ENCODE measurements at regions not wholly inside any gene's neighbourhood (a gene's known extent, or its start where the extent isn't known, plus 50 kb on each side); places are given as distances from the start of the nearest gene placed in this dataset.

GRCh38 chr22:48091656-48092223 lies 1329.3 kb downstream of the TBC1D22A start:
- DNase-seq: no peak

DNA sequence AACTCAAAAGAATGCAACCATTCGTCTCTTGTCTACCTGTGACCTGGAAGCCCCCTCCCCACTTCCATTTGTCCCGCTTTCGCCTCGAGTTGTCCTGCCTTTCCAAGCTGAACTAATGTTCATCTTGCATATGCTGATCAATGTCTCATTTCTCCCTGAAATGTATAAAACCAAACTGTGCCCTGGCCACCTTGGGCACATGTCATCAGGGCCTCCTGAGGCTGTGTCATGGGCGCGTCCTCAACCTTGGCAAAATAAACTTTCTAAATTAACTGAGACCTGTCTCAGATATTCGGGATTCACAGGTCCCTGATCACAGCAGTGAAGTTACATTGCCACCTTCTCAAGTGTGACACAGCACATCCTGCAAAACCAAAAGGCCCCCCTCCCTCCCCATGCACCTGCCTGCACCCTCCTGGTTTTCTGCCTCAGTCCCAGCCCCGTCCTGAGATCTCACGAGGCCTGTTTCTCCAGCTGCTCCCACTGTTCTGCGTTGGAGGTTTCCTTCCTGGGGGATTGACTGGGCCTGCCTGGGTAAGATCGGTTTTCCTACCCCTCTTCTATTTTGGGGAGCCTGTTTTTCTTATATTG lies 1328.7 kb downstream of the TBC1D22A start:
- no peak for DNase-seq

DNA sequence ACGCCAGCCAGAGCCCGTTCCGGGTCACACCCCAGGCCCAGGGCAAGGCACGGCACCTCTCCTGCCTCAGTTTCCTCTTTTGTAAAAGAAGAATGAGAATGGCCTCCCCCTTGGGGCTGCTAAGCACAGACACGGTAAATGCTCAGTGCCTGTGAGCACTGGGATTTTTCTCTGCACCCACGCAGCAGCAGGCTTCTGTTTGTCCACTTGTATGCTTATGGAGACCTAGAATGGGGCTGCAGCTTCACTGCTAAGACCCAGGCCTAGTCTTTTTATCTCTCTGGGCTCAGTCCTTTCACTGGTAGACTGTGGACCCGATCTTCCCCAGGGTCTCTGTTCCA lies 1327.9 kb downstream of the TBC1D22A start:
- no peak for DNase-seq

- DNase-seq: no peak
Observed at GRCh38 chr22:48089601-48090331, 1327.3 kb downstream of the TBC1D22A start.

GRCh38 chr22:48088926-48089536 lies 1326.6 kb downstream of the TBC1D22A start:
- no peak for DNase-seq

GRCh38 chr22:48088251-48088650 lies 1325.8 kb downstream of the TBC1D22A start:
- no peak for DNase-seq

DNA sequence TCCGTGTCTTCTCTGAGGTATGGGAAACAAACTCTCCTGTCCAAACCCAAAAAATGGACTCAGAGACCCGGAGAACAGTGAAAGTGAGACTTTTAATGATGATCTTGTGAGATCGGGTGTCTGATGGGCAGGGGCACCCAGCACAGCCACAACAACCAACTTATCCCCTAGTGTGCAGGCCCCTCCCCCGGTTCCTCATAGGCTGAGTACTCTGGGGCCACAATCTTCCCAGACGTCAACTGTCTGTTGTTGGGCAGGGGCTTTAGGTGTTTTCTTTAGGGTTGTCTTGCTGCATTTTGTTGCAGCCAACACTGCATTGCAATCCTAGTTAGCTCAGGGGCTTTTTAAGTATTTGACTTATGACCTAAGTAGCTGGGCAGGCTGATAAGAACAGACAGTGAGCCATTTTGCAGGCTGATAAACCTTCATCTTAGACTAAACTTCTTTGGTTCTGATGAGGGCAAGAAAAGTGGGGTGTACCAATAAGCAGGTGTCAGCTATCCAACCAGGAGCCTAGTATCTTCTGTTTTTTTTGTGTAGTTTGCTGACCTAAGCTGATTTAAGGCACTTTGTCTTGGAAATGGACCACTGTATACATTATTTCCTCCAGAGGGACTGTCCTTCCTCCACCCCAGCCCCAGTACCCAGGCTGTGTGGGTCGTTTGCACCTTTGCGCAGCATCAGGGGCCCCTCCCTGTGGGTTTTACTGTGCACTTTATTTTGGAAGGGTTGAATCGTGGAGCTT lies 1323.6 kb downstream of the TBC1D22A start:
- no peak for DNase-seq

GRCh38 chr22:48084729-48085050 lies 1322.2 kb downstream of the TBC1D22A start:
- no peak for DNase-seq

- DNase-seq: no peak
Observed at GRCh38 chr22:48084041-48084728, 1321.7 kb downstream of the TBC1D22A start.

- DNase-seq: no peak
Observed at GRCh38 chr22:48083502-48083901, 1321.1 kb downstream of the TBC1D22A start.

DNA sequence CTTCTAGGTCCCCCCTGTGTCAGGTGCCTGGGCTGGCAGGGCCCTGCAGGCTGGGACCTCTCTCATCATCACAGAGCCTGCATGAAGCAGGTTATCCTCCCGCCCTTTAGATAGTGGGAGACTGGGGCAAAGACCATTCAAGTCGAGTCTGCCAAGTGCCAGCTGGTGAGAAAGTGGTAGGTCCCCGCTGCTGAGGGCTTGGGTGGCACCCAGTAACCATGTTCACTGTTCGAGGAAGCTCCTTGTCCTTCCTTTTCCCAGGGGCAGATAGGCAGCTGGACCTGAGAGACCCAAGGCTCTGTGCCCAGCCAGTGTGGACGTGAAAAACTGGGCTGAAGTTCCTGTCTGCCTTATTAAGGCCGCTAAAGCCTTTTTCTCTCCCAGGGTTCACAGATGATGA lies 1319.8 kb downstream of the TBC1D22A start:
- DNase-seq: no peak

DNA sequence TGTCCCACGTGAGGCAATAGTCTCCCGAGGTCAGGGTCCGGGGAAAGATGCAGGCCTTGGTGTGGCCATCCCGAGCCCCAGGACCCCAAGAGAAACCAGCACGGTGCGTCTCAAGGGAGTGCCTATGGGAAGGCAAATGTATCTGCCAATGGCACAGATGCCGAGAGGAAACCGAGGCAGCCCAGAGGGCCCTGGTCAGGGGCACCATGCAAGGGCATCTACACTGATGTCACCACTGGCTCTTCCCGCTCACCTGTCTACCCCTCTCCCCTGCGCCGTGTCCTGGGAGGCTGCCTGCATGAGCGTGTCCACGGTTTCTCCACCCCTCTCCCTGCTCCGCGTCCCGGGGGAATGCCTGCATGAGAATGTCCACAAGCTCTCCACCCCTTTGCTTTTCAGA lies 1318.8 kb downstream of the TBC1D22A start:
- DNase-seq: no peak

GRCh38 chr22:48080316-48081165 lies 1318.1 kb downstream of the TBC1D22A start:
- no peak for DNase-seq

DNA sequence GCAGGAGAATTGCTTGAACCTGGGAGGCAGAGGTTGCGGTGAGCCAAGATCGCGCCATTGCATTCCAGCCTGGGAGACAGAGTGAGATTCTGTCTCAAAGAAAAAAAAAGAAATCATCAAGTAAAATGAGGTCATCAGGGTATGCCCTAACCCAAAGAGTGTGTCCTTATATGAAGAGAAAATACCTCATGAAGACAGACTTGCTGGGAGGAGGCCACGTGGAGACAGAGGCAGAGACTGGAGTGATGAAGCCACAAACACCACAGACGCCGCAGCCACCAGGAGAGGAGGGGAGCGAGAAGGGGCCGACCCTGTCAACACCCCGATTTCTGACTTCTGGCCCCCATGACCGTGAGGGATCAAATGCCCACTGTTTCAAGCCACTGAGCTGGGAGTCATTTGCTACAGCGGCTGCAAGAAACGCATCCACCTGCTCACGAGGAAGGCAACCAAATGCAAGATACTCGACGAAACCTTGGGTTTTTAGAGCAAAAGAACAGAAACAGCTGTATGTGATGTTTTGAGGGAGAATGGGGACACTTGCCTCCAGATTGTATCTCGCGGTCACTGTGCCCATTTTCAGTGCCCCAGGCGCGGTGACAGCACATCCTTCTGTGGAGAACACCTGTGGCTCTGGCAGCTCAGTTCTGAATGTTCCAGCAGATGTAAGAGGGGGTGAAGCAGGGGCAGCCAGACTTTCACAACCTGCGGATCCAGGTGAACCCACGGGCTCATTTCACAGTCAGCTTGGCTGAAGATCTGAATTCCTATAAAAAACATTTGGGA lies 1317.2 kb downstream of the TBC1D22A start:
- DNase-seq: no peak

DNA sequence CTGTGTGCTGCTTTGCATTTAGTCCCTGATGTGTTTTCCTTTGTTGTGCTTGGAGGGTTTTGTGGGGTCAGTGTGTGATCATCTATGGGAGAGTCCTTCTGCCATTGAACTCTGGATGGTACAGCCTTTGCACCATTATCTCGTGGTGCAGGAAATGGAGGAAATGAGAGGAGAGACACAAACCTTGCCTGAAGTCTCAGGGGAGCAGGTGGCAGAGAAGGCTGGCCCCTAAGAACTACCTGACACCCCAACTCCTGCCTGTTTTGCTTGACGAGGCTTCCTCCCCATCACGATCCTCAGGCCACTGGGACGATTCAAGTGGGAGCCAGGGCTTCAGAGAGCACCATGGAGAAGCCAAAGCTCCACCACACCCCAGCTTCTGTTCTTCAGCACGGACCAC lies 1316.4 kb downstream of the TBC1D22A start:
- no peak for DNase-seq

- no peak for DNase-seq
Observed at GRCh38 chr22:48077699-48078098, 1315.2 kb downstream of the TBC1D22A start.

- no peak for DNase-seq
Observed at GRCh38 chr22:48076008-48076407, 1313.6 kb downstream of the TBC1D22A start.

DNA sequence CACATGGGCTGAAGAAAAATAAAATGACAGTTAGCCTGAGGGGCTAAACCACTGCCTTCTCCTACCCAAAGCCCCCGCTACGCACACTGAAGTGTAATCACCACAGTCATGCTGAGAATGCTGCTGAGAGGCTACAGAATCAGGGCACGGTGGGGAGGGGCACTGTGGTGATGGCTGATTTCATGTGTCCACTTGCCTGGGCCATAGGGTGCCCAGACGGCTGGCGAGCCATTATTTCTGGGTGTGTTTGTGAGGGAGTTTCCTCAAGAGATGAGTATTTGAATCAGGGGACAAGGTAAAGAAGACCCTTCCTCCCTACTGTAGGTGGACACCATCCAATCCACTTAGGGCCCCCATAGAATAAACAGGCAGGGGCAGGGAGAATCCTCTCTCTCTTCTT lies 1313.2 kb downstream of the TBC1D22A start:
- DNase-seq: no peak

DNA sequence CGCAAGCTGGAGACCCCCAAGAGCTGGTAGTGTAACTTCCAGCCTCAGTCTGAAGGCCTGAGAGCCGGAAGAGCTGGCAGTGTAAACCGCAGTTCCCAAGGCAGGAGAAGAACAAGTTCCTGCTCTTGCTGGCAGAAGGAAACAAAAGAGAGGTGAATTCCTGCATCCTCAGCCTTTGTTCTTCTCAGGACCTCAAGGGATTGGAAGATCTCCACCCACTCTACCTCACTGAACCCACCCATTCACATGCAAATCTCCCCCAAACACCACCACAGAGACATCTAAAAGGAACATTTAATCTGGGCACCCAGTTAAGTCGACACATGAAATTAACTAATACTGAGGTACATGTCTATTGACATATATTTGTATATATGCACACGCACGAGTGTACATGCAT lies 1310.3 kb downstream of the TBC1D22A start:
- DNase-seq: no peak

DNA sequence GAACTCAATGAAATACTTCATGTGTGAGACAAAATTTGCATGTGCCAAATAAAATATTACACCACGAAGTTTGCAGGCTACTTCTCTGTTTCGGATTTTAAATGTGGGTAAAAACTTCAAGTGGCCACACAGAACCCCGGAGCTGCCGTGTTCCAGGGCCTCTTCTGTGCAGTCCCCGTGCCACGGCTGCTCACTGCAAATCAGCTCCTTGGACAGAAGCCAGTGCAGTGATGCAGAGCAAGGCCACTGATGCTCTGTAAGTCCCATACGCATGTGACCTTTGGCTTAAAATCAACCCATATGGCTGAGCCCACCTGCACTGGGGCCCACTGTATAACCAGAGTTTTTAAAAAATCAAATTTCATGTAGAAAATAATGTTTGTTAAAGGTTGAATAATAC lies 1309.4 kb downstream of the TBC1D22A start:
- no peak for DNase-seq

- DNase-seq: no peak
Observed at GRCh38 chr22:48071305-48071704, 1308.9 kb downstream of the TBC1D22A start.

Measured in SW 1271 (cell line).